HG02678 (cell line): ENCODE measurements at regions not wholly inside any gene's neighbourhood (a gene's known extent, or its start where the extent isn't known, plus 50 kb on each side); places are given as distances from the start of the nearest gene placed in this dataset.
"Not testable (repeated sequence)": the region's sequence is repeated elsewhere in the genome, so short reads cannot be mapped to it uniquely, and the experiment has no call there.

Experiments used
- ATAC-seq: cut with Tn5 transposase; IDR thresholded peaks from one replicate; pipeline ENCODE4 v1.9.1; 2021; ENCODE audit warnings: mild to moderate bottlenecking, moderate library complexity; ENCODE audit not compliant: unreplicated experiment

GRCh38 chr7:16369855-16370254 lies 51.5 kb downstream of the CRPPA start:
- no peak for ATAC-seq

- not testable (repeated sequence) for ATAC-seq
Observed at GRCh38 chr7:16369309-16369708, 52.0 kb downstream of the CRPPA start.

- no peak for ATAC-seq
Observed at GRCh38 chr7:16368885-16369284, 52.5 kb downstream of the CRPPA start.

GRCh38 chr7:16367115-16367514 lies 54.2 kb downstream of the CRPPA start:
- no peak for ATAC-seq

GRCh38 chr7:16365952-16366351 lies 55.4 kb downstream of the CRPPA start:
- ATAC-seq = no peak

- no peak for ATAC-seq
Observed at GRCh38 chr7:16365177-16365576, 56.2 kb downstream of the CRPPA start.

- ATAC-seq = no peak
Observed at GRCh38 chr7:16359216-16359615, 62.1 kb downstream of the CRPPA start.

GRCh38 chr7:16357921-16358320 lies 63.4 kb downstream of the CRPPA start:
- no peak for ATAC-seq

GRCh38 chr7:16357474-16357873 lies 63.9 kb downstream of the CRPPA start:
- ATAC-seq = no peak

- no peak for ATAC-seq
Observed at GRCh38 chr7:16356301-16356958, 64.9 kb downstream of the CRPPA start.

- ATAC-seq = no peak
Observed at GRCh38 chr7:16354573-16354972, 66.8 kb downstream of the CRPPA start.

GRCh38 chr7:16353226-16353625 lies 68.1 kb downstream of the CRPPA start:
- no peak for ATAC-seq

- peak; percentile 62 for ATAC-seq
Observed at GRCh38 chr7:16350634-16351033, 70.7 kb downstream of the CRPPA start.

GRCh38 chr7:16348251-16348650 lies 73.1 kb downstream of the CRPPA start:
- no peak for ATAC-seq

GRCh38 chr7:16347827-16348192 lies 73.5 kb downstream of the CRPPA start:
- no peak for ATAC-seq

GRCh38 chr7:16347066-16347826 lies 74.1 kb downstream of the CRPPA start:
- no peak for ATAC-seq

- peak; percentile 55 for ATAC-seq
Observed at GRCh38 chr7:16345979-16346958, 75.1 kb downstream of the CRPPA start.

GRCh38 chr7:16344927-16345326 lies 76.4 kb downstream of the CRPPA start:
- no peak for ATAC-seq

GRCh38 chr7:16343612-16344011 lies 77.7 kb downstream of the CRPPA start:
- ATAC-seq = no peak

GRCh38 chr7:16338065-16338464 lies 83.3 kb downstream of the CRPPA start:
- no peak for ATAC-seq

- ATAC-seq = no peak
Observed at GRCh38 chr7:16326106-16326505, 95.2 kb downstream of the CRPPA start.
